K562 (cell line): ENCODE measurements at regions not wholly inside any gene's neighbourhood (a gene's known extent, or its start where the extent isn't known, plus 50 kb on each side); places are given as distances from the start of the nearest gene placed in this dataset.

Experiments used
- ATAC-seq: fragments of 200-7000 bp; cut with Tn5 transposase; 3 replicates; pipeline ENCODE4 v1.9.1; 2020; ENCODE audit warnings: moderate library complexity
- BruUV-seq: library from RNA; stranded (reverse); fragments of 400-500 nt; replicated peaks from 2 replicates; lab custom pipeline; 2021; lab: Mats Ljungman, UMichigan
- CTCF ChIA-PET: fragments of 300-600 bp; formaldehyde crosslinking; extraction: SDS; loops from one replicate; lab custom pipeline; 2021; ENCODE audit warnings: low intra/inter-chr PET ratio; lab: Yijun Ruan, JAX
- POLR2A ChIA-PET: fragments of 300-600, 350-650 bp; sonication (Branson Sonifier 250); formaldehyde crosslinking; extraction: SDS; loops from one replicate; lab custom pipeline; 2021; ENCODE audit warnings: antibody characterized with exemption, inconsistent platforms; lab: Yijun Ruan, JAX
- DNase-seq, 4 experiments: peaks; one replicate each; pipeline versions ENCODE4 v3.0.0 to v3.0.0-alpha.2; 2011 to 2018; ENCODE audit warnings: low spot score in 3 of 4, mixed read lengths in 3 of 4; ENCODE audit errors: extremely low read depth in 1 of 4
- FAIRE-seq: peaks from 2 replicates; lab custom pipeline; 2011; peaks lifted over from hg19 to GRCh38; lab: Jason Lieb, UNC
- H2AFZ ChIP-seq: 2 replicates; pipeline ENCODE4 v1.6.0; 2011; ENCODE audit warnings: low read depth, low read length, control low read depth, inconsistent platforms
- H3K27ac ChIP-seq: fragments of 200-600 bp; 3 replicates; pipeline ENCODE4 v1.8.0; 2011; ENCODE audit warnings: low read depth, mild to moderate bottlenecking, control low read depth, inconsistent platforms, low read length, moderate library complexity, mixed read lengths; ENCODE audit errors: extremely low read depth
- H3K27me3 ChIP-seq, 2 experiments: fragments of 300-600 bp in 1 of 2; 2 replicates in 1 of 2; 3 replicates in 1 of 2; pipeline versions ENCODE4 v1.6.0 to v1.8.0; 2011; ENCODE audit warnings: inconsistent platforms in 2 of 2, low read length in 2 of 2, mild to moderate bottlenecking in 1 of 2, mixed read lengths in 1 of 2, moderate library complexity in 1 of 2; ENCODE audit not compliant: control insufficient read depth in 2 of 2, insufficient read depth in 2 of 2
- H3K36me3 ChIP-seq: fragments of 300-600 bp; 3 replicates; pipeline ENCODE4 v1.8.0; 2011; ENCODE audit warnings: mild to moderate bottlenecking, low read length, inconsistent platforms; ENCODE audit not compliant: control insufficient read depth, insufficient read depth
- H3K4me1 ChIP-seq, 2 experiments: fragments of 200-600 bp in 1 of 2; replicated peaks in 1 of 2; 2 replicates in 1 of 2; 3 replicates in 1 of 2; pipeline versions ENCODE4 v1.5.1 to v1.8.0; 2011; ENCODE audit warnings: inconsistent platforms in 2 of 2, low read length in 2 of 2, mild to moderate bottlenecking in 1 of 2, mixed read lengths in 1 of 2, moderate library complexity in 1 of 2; ENCODE audit not compliant: control insufficient read depth in 2 of 2, insufficient read depth in 2 of 2
- H3K4me2 ChIP-seq: 2 replicates; pipeline ENCODE4 v1.6.1; 2011; ENCODE audit warnings: low read length, control low read depth, inconsistent platforms, mixed read lengths; ENCODE audit not compliant: insufficient read depth
- H3K4me3 ChIP-seq: fragments of 200-600 bp; sonication (generic), shearing (Covaris generic); 2 replicates; pipeline ENCODE4 v1.5.1; 2016; ENCODE audit warnings: control low read depth, inconsistent platforms
- H3K79me2 ChIP-seq: fragments of 200-600 bp; 3 replicates; pipeline ENCODE4 v1.8.0; 2011; ENCODE audit warnings: low read length, inconsistent platforms; ENCODE audit not compliant: control insufficient read depth, insufficient read depth
- H3K9ac ChIP-seq, 2 experiments: 2 replicates each; pipeline versions ENCODE4 v1.6.0 to v1.6.1; 2011; ENCODE audit warnings: low read depth in 2 of 2, low read length in 2 of 2, control low read depth in 1 of 2, inconsistent platforms in 1 of 2, mild to moderate bottlenecking in 1 of 2, mixed read lengths in 1 of 2; ENCODE audit not compliant: insufficient read depth in 1 of 2
- H3K9me1 ChIP-seq: one replicate; pipeline ENCODE4 v1.6.0; 2011; ENCODE audit warnings: inconsistent platforms, mild to moderate bottlenecking, low read length, moderate library complexity; ENCODE audit not compliant: control insufficient read depth, insufficient read depth
- H3K9me3 ChIP-seq: replicated peaks from 2 replicates; pipeline ENCODE4 v1.5.1; 2011; ENCODE audit warnings: low read depth, low read length, inconsistent platforms; ENCODE audit not compliant: control insufficient read depth, insufficient read depth
- H4K20me1 ChIP-seq: replicated peaks from 2 replicates; pipeline ENCODE4 v1.6.1; 2011; ENCODE audit warnings: low read length, inconsistent platforms, mixed read lengths; ENCODE audit not compliant: control insufficient read depth, insufficient read depth
- KDM5B ChIP-seq: fragments of 200-600 bp; sonication (generic); IDR thresholded peaks from 2 replicates; pipeline ENCODE4 v1.6.1; 2012; ENCODE audit warnings: low read depth, mild to moderate bottlenecking, moderate library complexity, low read length, control low read depth, inconsistent platforms; ENCODE audit not compliant: insufficient replicate concordance
- PPARD ChIP-seq: fragments of 250-450 bp; sonication (Bioruptor Pico); IDR thresholded peaks from 2 replicates; pipeline ENCODE4 v1.8.0; 2022; ENCODE audit warnings: inconsistent platforms, mild to moderate bottlenecking, moderate library complexity
- ZNF431 ChIP-seq: sonication (generic); formaldehyde crosslinking; IDR thresholded peaks from 2 replicates; pipeline ENCODE4 v1.8.0; 2022; ENCODE audit warnings: mild to moderate bottlenecking, missing genetic modification reagents
- ZNF507 ChIP-seq: conservative IDR thresholded peaks from 2 replicates; pipeline ENCODE4 v1.6.1; 2017; ENCODE audit warnings: missing genetic modification characterization, missing compliant biosample characterization
- WGBS: fragments of 100-300 bp; shearing (Covaris generic); methylation state at CpG from one replicate; pipeline ENCODE4 v1.1.6; 2016; ENCODE audit warnings: low coverage, mixed read lengths; ENCODE audit not compliant: insufficient coverage; ENCODE audit errors: missing lambda C conversion rate; 5-methylcytosine and 5-hydroxymethylcytosine counted together
- in situ Hi-C: fragments of 300-500 bp; cut with MboI; formaldehyde crosslinking; loops from 4 replicates; pipeline ENCODE4 v1.15.0; 2018; ENCODE audit warnings: inconsistent platforms, mixed read lengths
- intact Hi-C: fragments of 100-400 bp; cut with micrococcal nuclease; formaldehyde crosslinking; loops from 2 replicates; pipeline ENCODE4 v1.14.2; 2022
- TF ChIP-seq, protein P1 (sequence below), 2 experiments: fragments of 150-350 bp in 1 of 2; IDR thresholded peaks; 2 replicates each; pipeline ENCODE4 v1.6.1; 2012 to 2016; ENCODE audit warnings: low read depth in 2 of 2, low read length in 2 of 2, mild to moderate bottlenecking in 1 of 2, moderate library complexity in 1 of 2
- TF ChIP-seq, protein P2 (sequence below): sonication (generic); formaldehyde crosslinking; IDR thresholded peaks from 2 replicates; pipeline ENCODE4 v1.8.0; 2022; ENCODE audit warnings: missing genetic modification reagents, mild to moderate bottlenecking, borderline replicate concordance
- TF ChIP-seq, protein P3 (sequence below): sonication (generic); formaldehyde crosslinking; IDR thresholded peaks from 2 replicates; pipeline ENCODE4 v1.8.1; 2023; ENCODE audit warnings: mild to moderate bottlenecking, missing genetic modification reagents

DNA sequence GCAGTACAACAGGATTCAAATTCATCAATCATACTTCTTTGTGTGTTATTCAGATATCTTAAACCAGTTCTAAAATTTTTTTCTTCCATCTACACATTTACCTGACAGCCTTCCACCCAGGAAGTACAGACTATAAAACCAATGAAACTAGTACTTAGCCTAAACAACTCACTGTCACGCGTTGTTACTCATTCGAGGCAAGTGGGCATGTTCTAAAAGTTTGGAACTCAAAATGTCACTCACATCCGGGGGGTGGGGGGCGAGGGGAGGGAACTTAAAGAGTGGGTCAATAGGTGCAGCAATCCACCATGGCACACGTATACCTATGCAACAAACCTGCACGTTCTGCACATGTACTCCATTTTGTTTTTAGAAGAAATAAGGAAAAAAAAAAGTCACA is 90.4 kb upstream of the PLEKHM1 start:
- Histone ChIP-seq H3K4me3 (no peak overlapping the region), H3K9ac (no peak overlapping the region), H4K20me1 (peaks cover 16% of the 10 kb centered on the region; the same call in 1 of the 2 replicates), H3K4me2 (no peak overlapping the region), H3K4me1 (peaks cover 11 to 17% of the 10 kb centered on the region in 2 experiments; a peak in 4 of 5 replicates), H3K27me3 (peaks cover 2 to 21% of the 10 kb centered on the region in 2 experiments; a peak in 4 of 5 replicates), H2AFZ (no peak overlapping the region), H3K36me3 (peaks cover 3% of the 10 kb centered on the region; the same call in 2 of the 3 replicates), H3K27ac (no peak overlapping the region), H3K79me2 (peaks cover 70% of the 10 kb centered on the region), H3K9me1 (no peaks in the 10 kb centered on the region), H3K9me3 (no peaks in the 10 kb centered on the region)
- FAIRE-seq (no peak), ATAC-seq (no peak), DNase-seq (peak in 3 of 4 experiments; percentile 6 to 13 (median 10))
- WGBS = 39% methylated on average over 7 of the region's 7 CpGs
- in situ Hi-C loops (loop anchor here (5.0 to 25.0 kb wide), 3 partner anchors 616 to 1231 kb away; partner anchors contain the start of gene WNT3), intact Hi-C loops (no loop called here)
- TF ChIP-seq ZNF507 (tag) (0 out of 2 replicates have a peak, but pooled peaks have one; percentile 18), KDM5B (no peak)
- POLR2A ChIA-PET = no interaction called here
- BruUV-seq = no TSS peak
- CTCF ChIA-PET = no interaction called here

DNA sequence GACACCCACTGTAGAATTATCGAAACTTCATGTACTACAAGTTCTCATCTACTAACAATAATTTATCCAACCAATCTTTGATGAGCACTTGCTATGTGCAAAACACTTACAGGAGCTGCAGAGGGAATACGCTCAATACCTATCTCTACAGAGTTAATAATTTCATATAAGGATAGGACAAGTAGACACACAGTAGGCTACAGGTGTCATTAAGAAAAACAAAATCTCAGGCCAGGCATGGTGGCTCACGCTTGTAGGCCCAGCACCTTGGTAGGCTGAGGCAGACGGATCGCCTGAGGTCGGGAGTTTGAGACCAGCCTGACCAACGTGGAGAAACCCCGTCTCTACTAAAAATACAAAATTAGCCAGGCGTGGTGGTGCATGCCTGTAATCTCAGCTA is 91.3 kb upstream of the PLEKHM1 start:
- in situ Hi-C loops (loop anchor here (5.0 to 25.0 kb wide), 3 partner anchors 615 to 1230 kb away; partner anchors contain the start of gene WNT3), intact Hi-C loops (no loop called here)
- H3K36me3 ChIP-seq = peaks cover 3% of the 10 kb centered on the region; the same call in 2 of the 3 replicates
- 42% methylated on average over 9 of the region's 9 CpGs for WGBS
- no peak overlapping the region for H2AFZ ChIP-seq
- H4K20me1 ChIP-seq = peaks cover 16% of the 10 kb centered on the region; the same call in 1 of the 2 replicates
- H3K79me2 ChIP-seq = peaks cover 64% of the 10 kb centered on the region
- no peak for FAIRE-seq
- H3K9me1 ChIP-seq = no peaks in the 10 kb centered on the region
- H3K4me2 ChIP-seq = no peak overlapping the region
- ATAC-seq = no peak
- peak in 1 of 4 experiments; percentile 3 for DNase-seq
- no TSS peak for BruUV-seq
- peaks cover 11 to 24% of the 10 kb centered on the region in 2 experiments; a peak in 4 of 5 replicates for H3K4me1 ChIP-seq
- no peaks in the 10 kb centered on the region for H3K9me3 ChIP-seq
- ChIA-PET CTCF (no interaction called here), POLR2A (no interaction called here)
- no peak overlapping the region for H3K4me3 ChIP-seq
- H3K27ac ChIP-seq = no peak overlapping the region
- H3K9ac ChIP-seq = no peak overlapping the region
- H3K27me3 ChIP-seq = peaks cover 2 to 29% of the 10 kb centered on the region in 2 experiments; a peak in 4 of 5 replicates
- TF ChIP-seq, protein P1, sequence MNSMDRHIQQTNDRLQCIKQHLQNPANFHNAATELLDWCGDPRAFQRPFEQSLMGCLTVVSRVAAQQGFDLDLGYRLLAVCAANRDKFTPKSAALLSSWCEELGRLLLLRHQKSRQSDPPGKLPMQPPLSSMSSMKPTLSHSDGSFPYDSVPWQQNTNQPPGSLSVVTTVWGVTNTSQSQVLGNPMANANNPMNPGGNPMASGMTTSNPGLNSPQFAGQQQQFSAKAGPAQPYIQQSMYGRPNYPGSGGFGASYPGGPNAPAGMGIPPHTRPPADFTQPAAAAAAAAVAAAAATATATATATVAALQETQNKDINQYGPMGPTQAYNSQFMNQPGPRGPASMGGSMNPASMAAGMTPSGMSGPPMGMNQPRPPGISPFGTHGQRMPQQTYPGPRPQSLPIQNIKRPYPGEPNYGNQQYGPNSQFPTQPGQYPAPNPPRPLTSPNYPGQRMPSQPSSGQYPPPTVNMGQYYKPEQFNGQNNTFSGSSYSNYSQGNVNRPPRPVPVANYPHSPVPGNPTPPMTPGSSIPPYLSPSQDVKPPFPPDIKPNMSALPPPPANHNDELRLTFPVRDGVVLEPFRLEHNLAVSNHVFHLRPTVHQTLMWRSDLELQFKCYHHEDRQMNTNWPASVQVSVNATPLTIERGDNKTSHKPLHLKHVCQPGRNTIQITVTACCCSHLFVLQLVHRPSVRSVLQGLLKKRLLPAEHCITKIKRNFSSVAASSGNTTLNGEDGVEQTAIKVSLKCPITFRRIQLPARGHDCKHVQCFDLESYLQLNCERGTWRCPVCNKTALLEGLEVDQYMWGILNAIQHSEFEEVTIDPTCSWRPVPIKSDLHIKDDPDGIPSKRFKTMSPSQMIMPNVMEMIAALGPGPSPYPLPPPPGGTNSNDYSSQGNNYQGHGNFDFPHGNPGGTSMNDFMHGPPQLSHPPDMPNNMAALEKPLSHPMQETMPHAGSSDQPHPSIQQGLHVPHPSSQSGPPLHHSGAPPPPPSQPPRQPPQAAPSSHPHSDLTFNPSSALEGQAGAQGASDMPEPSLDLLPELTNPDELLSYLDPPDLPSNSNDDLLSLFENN (IDR thresholded peaks at IDR 0.05; ENCODE audit: low read depth in 2 of 2, low read length in 2 of 2) = no peak
- no peak for TF ChIP-seq ZNF431 (CRISPR knock-in tag)
- TF ChIP-seq, protein P2, sequence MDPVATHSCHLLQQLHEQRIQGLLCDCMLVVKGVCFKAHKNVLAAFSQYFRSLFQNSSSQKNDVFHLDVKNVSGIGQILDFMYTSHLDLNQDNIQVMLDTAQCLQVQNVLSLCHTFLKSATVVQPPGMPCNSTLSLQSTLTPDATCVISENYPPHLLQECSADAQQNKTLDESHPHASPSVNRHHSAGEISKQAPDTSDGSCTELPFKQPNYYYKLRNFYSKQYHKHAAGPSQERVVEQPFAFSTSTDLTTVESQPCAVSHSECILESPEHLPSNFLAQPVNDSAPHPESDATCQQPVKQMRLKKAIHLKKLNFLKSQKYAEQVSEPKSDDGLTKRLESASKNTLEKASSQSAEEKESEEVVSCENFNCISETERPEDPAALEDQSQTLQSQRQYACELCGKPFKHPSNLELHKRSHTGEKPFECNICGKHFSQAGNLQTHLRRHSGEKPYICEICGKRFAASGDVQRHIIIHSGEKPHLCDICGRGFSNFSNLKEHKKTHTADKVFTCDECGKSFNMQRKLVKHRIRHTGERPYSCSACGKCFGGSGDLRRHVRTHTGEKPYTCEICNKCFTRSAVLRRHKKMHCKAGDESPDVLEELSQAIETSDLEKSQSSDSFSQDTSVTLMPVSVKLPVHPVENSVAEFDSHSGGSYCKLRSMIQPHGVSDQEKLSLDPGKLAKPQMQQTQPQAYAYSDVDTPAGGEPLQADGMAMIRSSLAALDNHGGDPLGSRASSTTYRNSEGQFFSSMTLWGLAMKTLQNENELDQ (CRISPR knock-in tag) = no peak
- TF ChIP-seq, protein P3, sequence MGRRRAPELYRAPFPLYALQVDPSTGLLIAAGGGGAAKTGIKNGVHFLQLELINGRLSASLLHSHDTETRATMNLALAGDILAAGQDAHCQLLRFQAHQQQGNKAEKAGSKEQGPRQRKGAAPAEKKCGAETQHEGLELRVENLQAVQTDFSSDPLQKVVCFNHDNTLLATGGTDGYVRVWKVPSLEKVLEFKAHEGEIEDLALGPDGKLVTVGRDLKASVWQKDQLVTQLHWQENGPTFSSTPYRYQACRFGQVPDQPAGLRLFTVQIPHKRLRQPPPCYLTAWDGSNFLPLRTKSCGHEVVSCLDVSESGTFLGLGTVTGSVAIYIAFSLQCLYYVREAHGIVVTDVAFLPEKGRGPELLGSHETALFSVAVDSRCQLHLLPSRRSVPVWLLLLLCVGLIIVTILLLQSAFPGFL (CRISPR knock-in tag) = no peak
- no peak for TF ChIP-seq PPARD (CRISPR knock-in tag)
